ENCODE measurements at regions not wholly inside any gene's neighbourhood (a gene's known extent, or its start where the extent isn't known, plus 50 kb on each side); places are given as distances from the start of the nearest gene placed in this dataset.

DNA sequence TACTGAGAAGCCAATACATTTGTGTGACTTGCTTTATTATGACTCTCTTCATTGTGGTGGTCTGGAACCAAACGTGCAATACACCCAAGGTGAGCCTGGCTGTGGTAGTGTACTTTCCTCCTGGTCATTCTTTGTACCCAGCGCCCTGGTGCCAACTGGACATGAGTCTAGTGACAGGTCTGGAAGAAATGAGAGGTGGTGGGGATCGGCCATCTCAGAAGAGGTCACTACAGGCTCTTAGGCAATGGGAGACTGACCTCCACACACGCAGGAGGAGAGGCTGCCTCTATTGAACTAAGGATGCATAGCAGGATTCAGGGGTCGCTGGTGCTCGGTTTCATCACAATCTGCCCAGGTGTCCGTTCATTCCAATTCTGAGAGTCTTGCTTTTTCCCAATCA lies 56.4 kb upstream of the RTL6 start:
- TF ChIP-seq CTCF (IDR thresholded peaks at IDR 0.05; ENCODE audit: low read depth, low read length, poor library complexity, severe bottlenecking) (no peak), EZH2phosphoT487 (IDR thresholded peaks at IDR 0.05; ENCODE audit: borderline replicate concordance, low read length) (no peak)

Data from DOHH2 (cell line).